ENCODE measurements at regions not wholly inside any gene's neighbourhood (a gene's known extent, or its start where the extent isn't known, plus 50 kb on each side); places are given as distances from the start of the nearest gene placed in this dataset.
"Not testable (repeated sequence)": the region's sequence is repeated elsewhere in the genome, so short reads cannot be mapped to it uniquely, and the experiment has no call there.

DNA sequence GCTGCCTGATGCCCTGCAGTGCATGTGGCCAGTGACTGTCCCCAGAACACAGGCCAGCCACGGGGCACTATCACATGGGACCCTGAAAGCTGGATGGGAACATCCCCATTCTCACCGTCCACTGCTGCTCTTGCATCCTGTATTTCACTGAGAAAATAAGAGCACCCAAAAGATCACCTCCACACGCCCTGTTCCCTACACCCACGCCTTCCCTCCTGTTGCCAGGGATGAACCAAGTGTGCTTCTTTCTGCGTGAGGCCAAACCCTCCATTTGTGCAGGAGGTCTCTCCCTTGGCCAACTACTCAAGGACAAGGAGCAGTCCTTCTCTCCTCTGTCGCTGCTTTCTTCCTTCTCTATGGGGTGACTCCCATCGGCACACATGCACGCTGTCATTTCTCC, 118.3 kb downstream of the LRRC37A3 start:
- DNase-seq = not testable (repeated sequence)

DNA sequence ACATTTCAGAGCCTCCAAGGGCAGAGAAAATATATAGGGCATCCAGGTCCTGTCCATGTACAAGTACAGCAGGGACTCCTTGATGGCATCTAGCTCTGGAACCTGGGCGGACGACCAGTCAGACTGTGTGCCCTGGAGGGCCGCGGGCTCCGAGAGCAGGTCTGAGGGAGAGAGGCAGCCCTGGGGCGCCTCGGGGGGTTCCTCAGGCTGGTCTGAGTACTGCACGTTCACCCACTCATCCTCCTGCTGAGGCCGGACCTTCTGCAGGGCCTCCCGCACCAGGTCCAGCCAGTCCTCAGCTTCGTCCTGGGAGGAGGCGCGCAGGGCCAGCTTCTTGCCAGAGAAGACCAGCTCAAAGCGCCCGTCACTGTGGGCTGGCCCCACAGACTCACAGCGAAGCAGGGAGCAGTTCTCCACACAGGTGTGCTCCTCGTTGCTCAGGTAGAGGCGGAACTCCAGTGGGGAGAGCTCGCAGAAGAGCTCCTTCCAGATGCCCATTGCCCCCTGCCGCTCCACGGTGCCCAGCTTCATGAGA, 118.8 kb downstream of the LRRC37A3 start:
- not testable (repeated sequence) for DNase-seq

DNA sequence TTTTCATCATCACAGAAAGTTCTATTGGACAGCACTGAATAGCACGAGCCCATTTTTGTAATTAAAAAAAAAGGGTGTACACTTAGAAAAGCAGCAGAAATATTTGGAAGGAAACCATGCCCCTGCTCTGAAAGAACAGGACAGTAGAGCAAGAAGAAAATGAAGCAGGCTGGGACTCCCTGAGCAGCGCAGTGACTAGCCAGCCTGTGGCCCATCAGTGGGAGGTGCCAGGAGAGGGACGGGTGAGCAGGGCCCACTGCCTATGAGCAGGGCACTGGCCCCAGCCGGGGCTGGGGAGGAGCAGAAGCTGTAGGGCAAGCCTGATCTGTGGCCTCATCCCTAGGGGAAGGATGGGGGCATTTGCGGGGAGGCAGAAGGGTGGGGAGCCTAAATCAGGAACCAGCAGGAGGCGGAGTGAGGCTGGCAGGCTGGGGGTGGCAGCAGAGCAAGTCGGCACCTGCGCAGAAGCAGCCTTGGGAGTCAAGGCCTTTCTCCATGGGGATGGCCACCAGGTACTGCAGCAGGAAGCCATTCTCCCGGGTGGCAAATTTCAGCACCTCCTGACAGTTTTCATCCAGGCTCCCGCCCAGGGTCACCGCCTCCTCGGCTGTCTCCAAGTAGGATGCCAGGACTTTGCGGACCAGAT, 119.6 kb downstream of the LRRC37A3 start:
- DNase-seq = not testable (repeated sequence)

DNA sequence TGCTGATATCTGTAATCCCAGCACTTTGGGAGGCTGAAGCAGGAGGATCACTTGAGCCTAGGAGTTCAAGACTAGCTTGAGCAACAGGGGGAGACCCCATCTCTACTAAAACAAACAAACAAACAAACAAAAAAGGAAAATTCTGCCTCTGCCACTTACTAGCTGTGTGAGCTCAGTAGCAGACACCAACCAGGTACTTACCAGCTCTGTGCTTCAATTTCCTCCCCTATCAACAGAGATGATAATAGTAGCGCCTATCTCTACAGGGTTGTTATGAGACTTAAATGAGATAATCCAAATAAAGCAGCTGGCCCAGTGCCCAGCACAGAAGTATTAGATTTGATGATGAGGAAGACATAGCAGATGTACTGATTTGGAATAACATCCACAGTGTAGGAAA, 120.3 kb downstream of the LRRC37A3 start:
- not testable (repeated sequence) for DNase-seq

DNA sequence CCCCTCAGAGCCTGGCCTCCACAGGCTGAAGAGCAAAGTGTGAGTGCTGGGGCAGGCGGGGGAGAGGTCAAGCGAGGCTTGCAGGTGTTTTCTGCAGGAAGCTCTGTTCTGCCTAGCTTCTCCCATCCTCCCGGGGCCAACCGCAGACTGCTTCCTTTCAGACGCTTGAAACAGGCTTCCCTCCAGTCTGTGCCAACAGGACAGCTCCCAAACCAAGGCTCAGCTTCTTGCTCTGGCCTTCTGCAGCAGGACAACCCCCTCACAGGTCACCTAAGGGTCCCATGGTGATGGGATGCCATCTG, 120.8 kb downstream of the LRRC37A3 start:
- not testable (repeated sequence) for DNase-seq

DNA sequence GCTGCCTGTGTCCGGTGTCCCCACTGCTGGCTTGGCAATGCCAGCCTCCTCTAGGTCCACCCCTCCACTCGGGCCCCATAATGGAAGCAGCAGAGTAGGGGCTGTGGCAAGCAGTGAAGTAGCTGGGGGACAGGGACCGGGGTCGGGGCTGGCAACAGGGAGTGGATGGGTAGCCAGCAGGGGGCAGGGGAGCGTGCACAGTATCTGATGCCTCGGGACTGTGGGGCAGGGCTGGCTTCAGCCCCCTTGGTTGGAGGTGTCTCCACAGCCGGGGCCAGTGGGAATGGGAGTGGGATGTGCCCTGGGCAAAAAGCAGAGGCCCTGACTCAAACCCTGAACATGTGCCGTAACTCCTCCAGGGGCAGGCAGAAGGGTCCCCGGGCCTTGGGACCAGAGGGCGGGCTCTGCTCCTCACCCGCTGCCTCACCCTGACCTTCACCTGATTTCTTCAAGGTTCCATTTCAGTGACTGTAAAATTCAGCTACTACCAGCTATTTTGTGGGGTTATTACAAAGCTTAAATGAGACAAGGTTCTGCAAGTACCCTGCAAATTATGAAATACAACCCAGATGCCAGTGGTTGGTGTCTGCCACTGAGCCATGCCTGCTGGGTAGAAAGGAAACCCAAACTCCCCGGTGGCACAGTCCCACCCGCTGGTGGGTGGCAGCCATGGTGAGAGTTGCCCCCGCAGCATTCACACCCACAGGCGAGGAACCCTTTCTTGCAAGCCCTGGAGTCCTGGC, 121.4 kb downstream of the LRRC37A3 start:
- not testable (repeated sequence) for DNase-seq

DNA sequence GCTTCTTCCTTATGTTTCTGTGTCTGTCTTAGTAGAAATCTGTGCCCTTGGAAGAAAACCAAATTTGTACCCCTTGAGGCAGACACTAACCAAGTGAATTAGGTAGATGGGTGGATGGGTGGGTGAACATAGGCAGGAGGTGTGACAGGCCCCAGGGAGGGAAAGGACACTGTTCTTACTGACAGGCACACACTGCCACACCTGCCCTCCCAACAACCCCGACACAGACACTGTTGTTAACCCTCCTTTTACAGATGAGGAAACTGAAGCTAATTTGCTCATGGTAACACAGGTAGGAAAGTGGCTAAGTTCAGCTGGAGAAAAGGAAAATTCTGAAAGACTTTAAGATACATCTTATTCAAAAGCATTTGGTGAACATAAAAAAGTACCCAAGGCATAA, 123.9 kb downstream of the LRRC37A3 start:
- DNase-seq = not testable (repeated sequence)

DNA sequence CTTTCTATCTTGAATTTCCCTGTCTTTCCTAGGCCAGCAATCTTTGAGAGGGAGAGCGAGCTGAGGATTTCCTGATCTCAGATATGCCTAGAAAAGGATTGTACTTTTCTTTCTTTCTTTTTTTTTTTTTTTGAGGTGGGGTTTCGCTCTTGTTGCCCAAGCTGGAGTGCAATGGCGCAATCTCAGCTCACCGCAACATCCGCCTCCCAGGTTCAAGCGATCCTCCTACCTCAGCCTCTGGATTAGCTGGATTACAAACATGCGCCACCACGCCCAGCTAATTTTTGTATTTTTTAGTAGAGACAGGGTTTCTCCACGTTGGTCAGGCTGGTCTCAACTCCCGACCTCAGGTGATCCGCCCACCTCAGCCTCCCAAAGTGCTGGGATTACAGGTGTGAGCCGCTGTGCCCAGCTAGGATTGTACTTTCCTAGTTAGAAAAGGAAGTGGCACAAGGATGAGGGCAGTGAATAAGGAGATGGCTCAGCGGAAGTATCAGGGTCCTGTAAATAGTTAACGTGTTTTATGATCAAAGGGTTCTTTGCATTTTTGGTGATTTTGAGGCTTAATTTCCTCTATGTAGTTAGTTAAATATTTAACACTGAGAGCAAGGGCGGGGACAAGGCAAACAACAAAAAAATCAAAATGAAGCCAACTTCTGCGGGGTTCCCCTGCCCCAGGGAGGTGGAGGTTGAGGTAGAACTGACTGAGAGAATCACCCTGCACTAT, 124.6 kb downstream of the LRRC37A3 start:
- not testable (repeated sequence) for DNase-seq

DNA sequence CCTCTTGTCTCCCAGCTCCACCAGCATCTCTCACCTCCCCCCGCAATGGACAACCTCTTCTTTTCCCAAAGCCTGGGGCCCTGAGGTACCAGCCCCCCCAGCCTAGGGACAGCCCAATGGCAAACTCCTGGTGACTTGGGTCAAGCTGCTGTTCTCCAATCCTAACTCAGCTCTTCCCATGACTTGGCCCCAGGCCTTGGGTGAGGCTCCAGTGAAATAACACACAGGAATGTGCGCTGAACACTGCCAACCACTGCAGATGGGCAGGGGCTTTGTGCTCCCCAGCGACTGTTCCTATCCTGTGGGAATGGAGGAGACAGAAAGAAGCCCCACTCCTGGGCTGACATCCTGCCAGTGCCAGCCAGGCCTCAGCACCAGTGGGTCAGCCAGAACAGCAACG, 125.2 kb downstream of the LRRC37A3 start:
- DNase-seq = not testable (repeated sequence)

DNA sequence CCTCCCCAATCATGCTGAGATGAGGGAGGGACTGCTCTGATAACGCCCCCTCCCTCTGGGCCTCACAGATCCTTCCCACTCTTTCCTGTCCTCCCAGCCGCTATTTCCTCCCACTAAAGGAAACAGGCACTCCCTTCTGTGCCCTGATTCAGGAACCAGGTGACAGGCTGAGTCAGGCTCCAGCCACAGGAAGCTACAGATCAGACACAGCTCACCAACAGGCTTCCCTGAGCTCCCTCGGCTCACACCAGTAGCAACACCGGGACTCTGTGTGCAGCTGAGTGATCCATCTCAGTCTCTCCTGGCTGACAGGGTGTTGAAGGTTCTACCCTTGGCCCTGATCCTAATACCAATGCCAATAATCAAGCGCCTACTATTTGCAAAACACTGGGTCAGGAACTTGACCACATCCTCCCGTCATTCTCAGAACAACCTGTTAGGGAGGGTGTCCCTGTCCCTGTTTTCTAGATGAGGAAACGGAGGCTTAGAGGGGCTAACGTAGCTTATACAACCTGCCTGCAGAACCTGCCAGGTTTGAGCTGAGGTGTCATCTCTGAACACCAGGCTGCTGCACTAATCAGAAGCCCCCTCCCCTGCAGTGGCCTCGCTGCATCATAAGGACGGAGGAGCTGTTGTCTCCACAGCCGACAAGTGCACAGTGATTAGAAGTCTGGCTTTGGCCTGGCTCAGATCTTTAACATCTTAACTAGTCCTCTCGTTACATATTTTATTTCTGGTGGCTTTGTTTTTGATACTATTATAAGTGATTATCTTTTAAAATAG, 126.3 kb downstream of the LRRC37A3 start:
- not testable (repeated sequence) for DNase-seq

DNA sequence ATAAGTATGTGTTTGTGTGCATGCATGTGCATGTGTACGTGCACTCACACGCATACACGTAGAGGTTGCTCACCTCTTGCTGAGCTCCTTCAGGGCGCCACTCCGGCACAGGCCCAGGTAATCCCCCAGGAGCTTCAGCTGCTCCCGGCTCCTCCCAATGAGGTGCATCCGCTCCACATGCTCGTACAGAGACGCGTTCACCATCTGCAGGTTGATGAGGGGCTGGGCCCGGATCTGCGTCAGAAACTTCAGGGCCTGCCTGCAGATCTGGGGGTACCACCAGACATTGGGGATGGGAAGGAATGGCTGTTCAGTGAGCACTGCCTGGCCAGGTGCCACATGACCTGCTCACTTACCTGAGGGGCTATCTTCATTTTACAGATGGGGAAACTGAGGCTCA, 127.0 kb downstream of the LRRC37A3 start:
- not testable (repeated sequence) for DNase-seq

DNA sequence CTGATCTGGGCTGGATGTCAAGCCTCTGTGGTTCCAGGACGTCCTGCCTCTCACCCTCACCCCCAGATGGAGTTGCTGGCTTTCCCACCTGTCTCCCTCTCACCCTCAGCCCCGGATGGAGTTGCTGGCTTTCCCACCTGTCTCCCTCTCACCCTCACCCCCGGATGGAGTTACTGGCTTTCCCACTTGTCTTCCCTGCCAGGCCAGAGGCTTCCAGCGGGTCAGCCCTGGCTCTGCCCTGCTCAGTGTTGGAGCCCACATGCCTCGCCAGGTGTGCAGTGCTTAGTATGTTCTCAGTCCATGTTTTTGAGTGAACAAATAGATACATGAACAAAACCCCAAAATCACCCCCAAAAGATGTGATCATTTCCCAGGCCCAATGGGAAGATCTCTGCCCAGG, 127.6 kb downstream of the LRRC37A3 start:
- DNase-seq = not testable (repeated sequence)

DNA sequence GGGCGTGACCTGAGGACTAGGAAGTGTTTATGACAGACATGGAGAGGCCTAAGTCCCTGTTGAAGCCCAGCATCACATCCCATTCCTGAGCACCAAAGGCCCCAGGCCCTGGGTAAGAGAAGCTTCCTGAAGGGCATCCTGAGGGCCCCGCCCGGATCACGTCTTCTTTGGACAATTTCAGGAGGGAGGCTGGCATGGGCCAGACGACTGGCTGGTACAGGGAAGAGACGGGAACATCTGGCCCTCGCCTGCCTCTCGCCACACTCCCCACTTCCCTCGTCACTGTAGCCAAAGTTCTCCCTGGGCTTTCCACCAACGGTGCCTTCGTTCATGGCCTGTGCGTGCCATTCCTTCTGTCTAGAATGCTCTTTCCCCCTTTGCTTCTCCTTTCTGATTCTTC, 128.1 kb downstream of the LRRC37A3 start:
- DNase-seq = not testable (repeated sequence)

DNA sequence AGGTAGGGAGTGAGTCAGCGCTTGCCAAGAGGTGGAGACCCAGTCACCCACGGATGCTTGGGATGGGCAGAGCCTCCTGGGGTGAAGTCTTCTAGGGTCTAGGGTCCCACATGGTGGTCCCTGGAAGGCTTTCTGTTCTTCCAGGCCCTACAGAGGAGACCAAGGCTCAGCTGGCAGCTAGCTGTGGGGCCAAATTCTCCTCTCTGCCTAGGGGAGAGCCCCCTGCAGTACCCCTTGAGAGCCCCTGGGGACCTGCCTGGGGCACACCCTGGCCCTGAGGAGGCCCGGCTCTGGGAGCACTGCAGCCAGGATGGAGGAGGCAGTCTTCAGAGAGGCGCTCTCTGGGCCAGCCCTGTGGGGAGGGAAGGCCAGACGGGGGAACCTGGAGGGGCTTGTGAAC, 128.6 kb upstream of the SMURF2 start:
- DNase-seq = not testable (repeated sequence)

DNA sequence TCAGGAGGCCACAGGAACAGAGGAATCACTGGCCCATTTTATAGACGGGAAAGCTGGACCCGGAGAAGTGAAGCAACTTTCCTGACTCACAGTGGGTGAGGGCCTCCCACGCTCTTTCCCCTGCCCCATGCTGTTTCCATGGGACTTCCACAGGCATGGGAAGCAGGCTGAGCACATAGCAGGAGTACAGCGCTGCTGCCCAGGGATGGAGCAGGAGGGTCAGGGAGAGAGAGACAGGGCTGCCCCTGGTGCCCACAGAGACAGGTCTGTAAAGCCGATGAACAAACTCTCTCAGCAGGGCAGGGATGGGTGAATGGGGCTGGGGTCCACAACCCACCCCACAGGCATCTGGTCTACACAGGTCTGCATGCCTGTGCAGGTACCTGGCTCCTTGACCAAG, 128.1 kb upstream of the SMURF2 start:
- not testable (repeated sequence) for DNase-seq

DNA sequence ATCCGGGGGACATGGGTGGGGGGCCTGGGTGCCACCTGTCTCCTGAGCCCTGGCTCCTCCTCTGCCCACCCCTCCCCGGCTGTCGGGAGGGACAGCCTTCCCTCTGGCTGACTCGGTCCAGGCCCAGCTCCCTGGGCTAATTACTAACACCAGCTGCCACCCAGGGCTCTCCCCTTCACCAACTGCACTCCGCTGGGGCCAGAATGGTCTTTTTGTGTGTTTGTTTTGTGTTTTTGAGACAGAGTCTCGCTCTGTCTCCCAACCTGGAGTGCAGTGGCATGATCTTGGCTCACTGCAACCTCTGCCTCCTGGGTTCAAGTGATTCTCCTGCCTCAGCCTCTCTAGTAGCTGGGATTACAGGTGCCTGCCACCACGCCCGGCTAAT, 126.9 kb upstream of the SMURF2 start:
- DNase-seq = not testable (repeated sequence)

DNA sequence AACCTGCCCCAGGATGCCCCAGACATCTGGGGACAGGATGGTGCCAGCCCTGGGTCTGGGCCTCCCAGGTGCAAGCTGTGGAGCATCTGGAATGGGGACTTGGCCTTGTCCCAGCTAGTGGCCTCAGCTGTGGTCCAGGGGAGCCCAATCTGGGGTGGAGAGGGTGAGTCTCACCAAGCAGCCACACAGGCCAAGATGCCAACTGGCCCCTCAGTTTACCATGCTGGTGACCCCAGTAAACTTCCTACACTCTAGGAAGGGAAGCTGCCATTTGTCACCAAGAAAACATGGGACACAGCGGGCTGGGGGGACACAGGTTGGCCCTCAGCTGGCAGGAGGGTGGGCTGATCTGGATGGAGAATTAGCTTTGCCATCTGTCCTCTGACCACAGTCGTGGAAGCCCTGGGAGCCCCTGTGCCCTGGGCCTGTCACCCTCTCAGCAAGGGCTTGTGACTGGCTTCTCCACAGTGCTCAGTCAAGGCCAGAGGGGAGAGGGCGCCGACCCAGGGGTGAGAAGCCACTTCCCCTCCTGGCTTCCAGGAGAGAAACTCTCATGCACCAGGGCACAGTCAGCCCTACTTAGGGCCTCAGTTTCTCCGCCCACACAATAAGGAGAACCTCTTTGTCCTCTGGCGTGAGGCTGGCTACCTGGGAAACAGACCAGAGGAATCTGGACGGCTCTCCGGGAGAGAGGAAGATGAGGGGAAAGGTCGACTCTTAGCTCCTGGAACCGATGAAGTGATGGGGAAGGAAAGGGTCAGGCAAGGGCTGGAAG, 126.4 kb upstream of the SMURF2 start:
- DNase-seq = no peak

DNA sequence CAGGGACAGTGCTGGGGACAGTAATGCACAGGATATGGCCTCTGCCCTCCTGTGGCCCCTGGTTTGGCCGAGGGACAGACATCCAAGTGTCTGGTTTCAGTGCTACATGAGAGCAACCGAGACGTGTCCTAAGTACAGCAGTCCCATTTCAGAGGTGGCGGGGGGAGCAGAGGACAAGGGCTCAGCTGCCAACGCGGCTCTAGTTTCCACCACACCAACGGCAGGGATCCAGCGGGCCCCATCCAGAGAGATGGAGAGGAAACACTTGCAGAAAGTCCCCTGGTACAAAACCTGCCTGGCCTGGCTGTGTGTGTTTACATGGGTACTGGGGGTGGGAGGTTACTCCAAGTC, 125.8 kb upstream of the SMURF2 start:
- no peak for DNase-seq

DNA sequence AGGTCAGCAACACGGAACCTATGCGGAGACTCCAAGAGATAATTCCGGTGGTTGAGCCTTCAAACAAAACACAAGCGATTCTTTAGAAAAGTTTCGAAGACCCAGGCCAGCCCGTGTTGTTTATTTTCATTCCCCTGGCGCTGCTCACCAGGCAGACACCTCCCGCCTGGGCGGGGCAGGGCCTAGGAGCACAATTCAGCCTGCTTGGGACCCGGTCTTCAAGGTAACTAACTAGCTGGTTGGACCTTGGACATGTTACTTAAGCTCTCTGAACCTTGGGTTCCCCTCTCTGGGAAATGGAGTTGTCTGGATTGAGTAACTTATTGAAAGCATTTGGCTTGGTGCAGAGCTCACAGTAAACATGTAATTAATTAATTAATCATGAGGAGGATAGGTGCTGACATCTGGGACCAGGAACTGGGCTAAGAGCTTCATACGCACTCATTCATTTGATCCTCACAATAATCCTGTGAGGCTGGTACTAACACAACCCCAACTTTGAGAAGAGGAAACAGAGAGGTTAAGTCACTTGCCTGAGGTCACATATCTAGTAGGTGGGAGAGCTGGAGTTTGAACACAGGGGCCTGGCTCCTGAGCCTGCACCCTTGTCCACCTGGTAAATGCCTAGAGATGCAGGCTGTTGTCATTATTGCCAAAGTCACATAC, 125.3 kb upstream of the SMURF2 start:
- no peak for DNase-seq

DNA sequence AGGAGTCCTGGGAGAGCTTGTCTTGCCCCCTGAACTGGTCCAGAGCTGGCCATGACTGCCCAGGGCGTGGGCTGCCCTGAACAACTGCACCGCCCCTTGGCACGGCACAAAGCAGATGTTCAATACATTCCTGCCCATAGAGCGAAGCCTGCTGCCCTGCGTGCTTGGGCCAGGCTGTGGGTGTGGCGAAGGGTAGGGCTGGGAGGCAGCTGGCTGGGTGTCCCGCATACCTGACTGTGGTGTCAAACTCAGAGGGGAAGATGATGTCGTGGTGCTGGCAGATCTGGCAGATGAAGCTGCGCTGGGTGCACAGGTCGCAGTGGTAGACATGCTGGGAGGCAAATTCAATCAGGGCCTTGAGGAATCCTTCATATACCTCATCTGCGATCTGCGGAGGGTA, 124.2 kb upstream of the SMURF2 start:
- no peak for DNase-seq

DNA sequence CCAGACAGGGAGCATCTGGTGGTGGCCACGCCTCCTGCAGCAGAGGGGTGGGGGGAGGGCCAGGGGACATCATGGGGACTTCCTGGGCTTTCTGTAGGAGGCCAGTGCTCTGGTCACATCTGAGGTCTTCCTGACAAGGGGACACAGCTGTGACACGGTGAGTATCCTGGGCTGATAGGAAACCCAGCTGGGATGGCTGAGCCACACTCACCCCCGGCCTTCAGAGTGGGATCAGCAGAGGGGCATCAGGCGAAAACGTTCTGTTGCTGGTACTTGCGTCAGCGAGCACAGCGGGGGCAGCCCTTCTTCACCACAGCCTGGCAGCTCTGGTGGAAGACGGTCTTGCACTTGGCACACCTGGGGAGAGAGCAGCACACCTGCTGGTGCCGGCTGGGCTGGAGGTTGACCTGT, 122.9 kb upstream of the SMURF2 start:
- no peak for DNase-seq
